GM12892 (cell line): ENCODE measurements at regions not wholly inside any gene's neighbourhood (a gene's known extent, or its start where the extent isn't known, plus 50 kb on each side); places are given as distances from the start of the nearest gene placed in this dataset.

ENCODE experiments used
- POLR2A ChIP-seq: IDR thresholded peaks from 2 replicates; pipeline ENCODE4 v1.6.1; 2011; ENCODE audit warnings: low read depth, low read length, control low read depth
- POLR2AphosphoS5 ChIP-seq: IDR thresholded peaks from 2 replicates; pipeline ENCODE4 v1.6.1; 2011; ENCODE audit warnings: low read depth, low read length, control low read depth
- TAF1 ChIP-seq: IDR thresholded peaks from 2 replicates; pipeline ENCODE4 v1.6.1; 2011; ENCODE audit warnings: low read depth, mild to moderate bottlenecking, control low read depth, low read length, borderline replicate concordance

DNA sequence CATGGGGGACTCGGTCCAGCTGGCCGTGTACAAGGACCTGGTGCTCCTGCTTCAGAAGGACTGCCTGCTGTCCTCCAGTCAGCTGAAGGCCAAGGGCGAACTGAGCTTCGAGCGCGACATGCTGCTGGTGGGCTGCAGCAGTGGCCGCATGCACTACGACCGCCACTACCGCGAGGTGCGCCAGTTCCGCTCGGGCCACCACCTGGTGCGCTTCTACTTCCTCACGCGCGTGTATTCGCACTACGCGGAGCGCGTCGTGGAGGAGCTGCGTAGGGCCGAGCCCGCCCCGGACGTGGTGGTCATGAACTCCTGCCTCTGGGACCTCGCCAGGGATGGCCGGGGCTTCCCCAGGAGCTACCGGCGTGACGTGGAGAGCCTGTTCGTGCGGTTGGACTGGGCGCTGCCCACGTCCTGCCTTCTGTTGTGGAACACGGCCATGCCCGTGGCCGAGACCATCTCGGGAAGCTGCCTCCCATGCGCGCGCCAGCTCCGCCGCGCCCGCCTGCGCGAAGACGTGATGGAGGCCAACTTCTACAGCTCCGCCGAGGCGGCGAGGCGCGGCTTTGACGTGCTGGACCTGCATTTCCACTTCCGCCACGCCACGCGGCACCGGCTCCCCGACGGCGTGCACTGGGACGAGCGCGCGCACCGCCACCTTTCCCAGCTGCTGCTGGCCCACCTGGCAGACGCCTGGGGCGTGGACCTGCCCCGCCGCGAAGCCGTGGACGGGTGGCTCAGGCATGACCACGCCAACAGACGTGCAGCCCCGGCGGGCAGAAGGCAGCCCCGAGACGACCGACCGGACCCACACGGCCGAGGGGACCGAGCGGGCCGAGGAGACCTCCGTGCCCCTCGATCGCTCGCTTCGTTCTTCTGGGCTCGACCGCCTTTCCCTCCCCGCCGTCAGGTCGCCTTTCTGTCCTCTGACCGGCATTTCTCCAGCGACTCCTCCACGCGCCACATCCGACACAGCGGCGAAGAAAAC, 293.9 kb upstream of the ERBB4 start:
- TF ChIP-seq POLR2A (no peak), POLR2AphosphoS5 (no peak), TAF1 (no peak)
